HEK293 (cell line): ENCODE measurements at regions not wholly inside any gene's neighbourhood (a gene's known extent, or its start where the extent isn't known, plus 50 kb on each side); places are given as distances from the start of the nearest gene placed in this dataset.

Source experiments
- CTCF ChIA-PET: fragments of 350-600 bp; formaldehyde crosslinking; extraction: SDS; loops from one replicate; lab custom pipeline; 2021; ENCODE audit warnings: antibody characterized with exemption; lab: Yijun Ruan, JAX
- POLR2A ChIA-PET: fragments of 300-600 bp; formaldehyde crosslinking; extraction: SDS; loops from one replicate; lab custom pipeline; 2020; ENCODE audit warnings: antibody characterized with exemption, inconsistent platforms; lab: Yijun Ruan, JAX
- H3K27ac ChIP-seq: fragments of 200-500 bp; sonication (Bioruptor generic); 2 replicates; pipeline ENCODE4 v1.5.1; 2014; ENCODE audit warnings: low read depth, low read length, control low read depth, inconsistent platforms; ENCODE audit errors: extremely low read depth
- H3K36me3 ChIP-seq, 2 experiments: fragments of 200-500 bp in 1 of 2; sonication (Bioruptor generic) in 1 of 2; 1 replicate in 1 of 2; 2 replicates in 1 of 2; pipeline ENCODE4 v1.5.1; 2014 to 2017; ENCODE audit warnings: inconsistent platforms in 2 of 2, low read length in 2 of 2; ENCODE audit not compliant: control insufficient read depth in 2 of 2, insufficient read depth in 1 of 2
- H3K4me1 ChIP-seq: fragments of 200-500 bp; sonication (Bioruptor generic); 2 replicates; pipeline ENCODE4 v1.5.1; 2014; ENCODE audit warnings: mild to moderate bottlenecking, low read length, inconsistent platforms; ENCODE audit not compliant: control insufficient read depth, insufficient read depth
- H3K4me3 ChIP-seq: 2 replicates; pipeline ENCODE4 v1.5.1; 2011; ENCODE audit warnings: low read depth, mild to moderate bottlenecking, control low read depth, low read length, moderate library complexity
- H3K9me3 ChIP-seq: fragments of 200-500 bp; sonication (Bioruptor generic); 2 replicates; pipeline ENCODE4 v1.5.1; 2014; ENCODE audit warnings: low read depth, low read length, inconsistent platforms; ENCODE audit not compliant: control insufficient read depth, insufficient read depth
- BCL11B ChIP-seq: fragments of 450-650 bp; formaldehyde crosslinking; IDR thresholded peaks from 2 replicates; pipeline ENCODE4 v1.5.1; 2016; ENCODE audit warnings: low read depth, missing biosample characterization, missing genetic modification characterization
- EGR2 ChIP-seq: fragments of 450-650 bp; formaldehyde crosslinking; IDR thresholded peaks from 2 replicates; pipeline ENCODE4 v1.5.1; 2016; ENCODE audit warnings: low read depth, missing biosample characterization, missing genetic modification characterization
- HOXA7 ChIP-seq: sonication (generic); formaldehyde crosslinking; IDR thresholded peaks from 2 replicates; pipeline ENCODE4 v1.8.1; 2022; ENCODE audit warnings: missing genetic modification reagents, borderline replicate concordance
- HOXC10 ChIP-seq: sonication (generic); formaldehyde crosslinking; IDR thresholded peaks from 2 replicates; pipeline ENCODE4 v1.8.1; 2023; ENCODE audit warnings: mild to moderate bottlenecking, missing genetic modification reagents
- IKZF3 ChIP-seq: fragments of 450-650 bp; IDR thresholded peaks from 2 replicates; pipeline ENCODE4 v1.5.0; 2018; ENCODE audit warnings: missing biosample characterization, mild to moderate bottlenecking, missing genetic modification characterization, moderate library complexity
- PRDM2 ChIP-seq: fragments of 450-650 bp; formaldehyde crosslinking; IDR thresholded peaks from 2 replicates; pipeline ENCODE4 v1.5.1; 2016; ENCODE audit warnings: missing biosample characterization, missing genetic modification characterization, borderline replicate concordance
- TRIM28 ChIP-seq: IDR thresholded peaks from 2 replicates; pipeline ENCODE4 v1.6.1; 2011; ENCODE audit warnings: low read length, control low read depth, borderline replicate concordance
- ZBTB17 ChIP-seq: fragments of 450-650 bp; formaldehyde crosslinking; IDR thresholded peaks from 2 replicates; pipeline ENCODE4 v1.5.1; 2016; ENCODE audit warnings: missing biosample characterization, missing genetic modification characterization
- ZBTB21 ChIP-seq: fragments of 450-650 bp; formaldehyde crosslinking; IDR thresholded peaks from 2 replicates; pipeline ENCODE4 v1.5.1; 2017; ENCODE audit warnings: missing biosample characterization, missing genetic modification characterization
- ZFP3 ChIP-seq: fragments of 450-650 bp; formaldehyde crosslinking; IDR thresholded peaks from 2 replicates; pipeline ENCODE4 v1.5.1; 2016; ENCODE audit warnings: low read depth, missing biosample characterization, missing genetic modification characterization
- ZFP41 ChIP-seq: fragments of 450-650 bp; formaldehyde crosslinking; IDR thresholded peaks from 2 replicates; pipeline ENCODE4 v1.5.1; 2016; ENCODE audit warnings: missing biosample characterization, missing genetic modification characterization, borderline replicate concordance
- ZNF138 ChIP-seq: fragments of 450-650 bp; formaldehyde crosslinking; IDR thresholded peaks from 2 replicates; pipeline ENCODE4 v1.5.1; 2016; ENCODE audit warnings: missing biosample characterization, missing genetic modification characterization, borderline replicate concordance
- ZNF280C ChIP-seq: fragments of 450-650 bp; formaldehyde crosslinking; IDR thresholded peaks from 2 replicates; pipeline ENCODE4 v1.5.1; 2016; ENCODE audit warnings: missing biosample characterization, missing genetic modification characterization
- ZNF311 ChIP-seq: fragments of 450-650 bp; formaldehyde crosslinking; IDR thresholded peaks from 2 replicates; pipeline ENCODE4 v1.5.1; 2017; ENCODE audit warnings: missing biosample characterization, missing genetic modification characterization, borderline replicate concordance
- ZNF394 ChIP-seq: fragments of 450-650 bp; formaldehyde crosslinking; IDR thresholded peaks from 2 replicates; pipeline ENCODE4 v1.5.1; 2016; ENCODE audit warnings: missing biosample characterization, missing genetic modification characterization, mild to moderate bottlenecking, moderate library complexity, borderline replicate concordance
- ZNF404 ChIP-seq: fragments of 450-650 bp; formaldehyde crosslinking; IDR thresholded peaks from 2 replicates; pipeline ENCODE4 v1.5.1; 2017; ENCODE audit warnings: missing biosample characterization, missing genetic modification characterization
- ZNF423 ChIP-seq: fragments of 450-650 bp; formaldehyde crosslinking; IDR thresholded peaks from 2 replicates; pipeline ENCODE4 v1.5.1; 2016; ENCODE audit warnings: missing biosample characterization, missing genetic modification characterization
- ZNF488 ChIP-seq: fragments of 450-650 bp; formaldehyde crosslinking; IDR thresholded peaks from 2 replicates; pipeline ENCODE4 v1.5.1; 2016; ENCODE audit warnings: missing biosample characterization, missing genetic modification characterization
- ZNF501 ChIP-seq: fragments of 450-650 bp; formaldehyde crosslinking; IDR thresholded peaks from 2 replicates; pipeline ENCODE4 v1.5.1; 2016; ENCODE audit warnings: missing biosample characterization, missing genetic modification characterization
- ZNF544 ChIP-seq: fragments of 450-650 bp; formaldehyde crosslinking; IDR thresholded peaks from 2 replicates; pipeline ENCODE4 v1.5.0; 2017; ENCODE audit warnings: missing biosample characterization, missing genetic modification characterization
- ZNF571 ChIP-seq: fragments of 450-650 bp; formaldehyde crosslinking; IDR thresholded peaks from 2 replicates; pipeline ENCODE4 v1.5.0; 2017; ENCODE audit warnings: missing biosample characterization, missing genetic modification characterization
- ZNF585B ChIP-seq: fragments of 450-650 bp; formaldehyde crosslinking; IDR thresholded peaks from 2 replicates; pipeline ENCODE4 v1.5.1; 2016; ENCODE audit warnings: missing biosample characterization, missing genetic modification characterization
- ZNF624 ChIP-seq: fragments of 450-650 bp; formaldehyde crosslinking; IDR thresholded peaks from 2 replicates; pipeline ENCODE4 v1.5.1; 2017; ENCODE audit warnings: missing biosample characterization, missing genetic modification characterization
- ZNF654 ChIP-seq: fragments of 450-650 bp; formaldehyde crosslinking; IDR thresholded peaks from 2 replicates; pipeline ENCODE4 v1.5.1; 2016; ENCODE audit warnings: low read depth, missing biosample characterization, missing genetic modification characterization
- ZNF664 ChIP-seq: fragments of 450-650 bp; formaldehyde crosslinking; IDR thresholded peaks from 2 replicates; pipeline ENCODE4 v1.5.1; 2016; ENCODE audit warnings: missing biosample characterization, missing genetic modification characterization
- ZXDB ChIP-seq: fragments of 450-650 bp; formaldehyde crosslinking; IDR thresholded peaks from 2 replicates; pipeline ENCODE4 v1.5.1; 2016; ENCODE audit warnings: missing biosample characterization, missing genetic modification characterization
- TF ChIP-seq, protein P1 (sequence below): fragments of 450-650 bp; formaldehyde crosslinking; IDR thresholded peaks from 2 replicates; pipeline ENCODE4 v1.5.1; 2017; ENCODE audit warnings: missing biosample characterization, missing genetic modification characterization

- Histone ChIP-seq H3K27ac (no peak overlapping the region), H3K36me3 (no peaks in the 10 kb centered on the region)
- TF ChIP-seq, protein P1, sequence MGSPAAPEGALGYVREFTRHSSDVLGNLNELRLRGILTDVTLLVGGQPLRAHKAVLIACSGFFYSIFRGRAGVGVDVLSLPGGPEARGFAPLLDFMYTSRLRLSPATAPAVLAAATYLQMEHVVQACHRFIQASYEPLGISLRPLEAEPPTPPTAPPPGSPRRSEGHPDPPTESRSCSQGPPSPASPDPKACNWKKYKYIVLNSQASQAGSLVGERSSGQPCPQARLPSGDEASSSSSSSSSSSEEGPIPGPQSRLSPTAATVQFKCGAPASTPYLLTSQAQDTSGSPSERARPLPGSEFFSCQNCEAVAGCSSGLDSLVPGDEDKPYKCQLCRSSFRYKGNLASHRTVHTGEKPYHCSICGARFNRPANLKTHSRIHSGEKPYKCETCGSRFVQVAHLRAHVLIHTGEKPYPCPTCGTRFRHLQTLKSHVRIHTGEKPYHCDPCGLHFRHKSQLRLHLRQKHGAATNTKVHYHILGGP (tag by site-specific recombination) = no peak
- no peak for TF ChIP-seq ZFP41
- TF ChIP-seq ZNF394 (tag by site-specific recombination) = no peak
- TF ChIP-seq ZBTB17 = no peak
- TF ChIP-seq ZNF624 (tag by site-specific recombination) = no peak
- no peak for TF ChIP-seq IKZF3
- TF ChIP-seq ZFP3 = no peak
- no peak for TF ChIP-seq ZNF585B (tag by site-specific recombination)
- no peak for TF ChIP-seq ZNF544 (tag by site-specific recombination)
- TF ChIP-seq ZNF488 (tag by site-specific recombination) = no peak
- TF ChIP-seq, all 188 proteins: peak for 0
- CTCF ChIA-PET = interaction anchor here (0.7 kb wide), 1 partner anchor 25 kb away, joined by 4 read pairs; no protein-coding TSS in a partner anchor
- no peaks in the 10 kb centered on the region for H3K9me3 ChIP-seq
- no peak overlapping the region for H3K4me3 ChIP-seq
- H3K4me1 ChIP-seq = no peaks in the 10 kb centered on the region
- POLR2A ChIA-PET = no interaction called here
These were observed 481.3 kb downstream of the PIK3C3 start for GRCh38 chr18:42436222-42436765.

GRCh38 chr18:42437001-42437400, 482.0 kb downstream of the PIK3C3 start:
- ChIA-PET POLR2A (no interaction called here), CTCF (interaction anchor here (0.7 kb wide), 1 partner anchor 26 kb away, joined by 4 read pairs; no protein-coding TSS in a partner anchor)
- Histone ChIP-seq H3K4me3 (no peak overlapping the region), H3K27ac (no peak overlapping the region), H3K36me3 (no peaks in the 10 kb centered on the region), H3K9me3 (no peaks in the 10 kb centered on the region), H3K4me1 (no peaks in the 10 kb centered on the region)
- TF ChIP-seq ZNF501 (tag by site-specific recombination) (no peak), ZNF138 (tag by site-specific recombination) (no peak), TRIM28 (no peak), HOXC10 (CRISPR knock-in tag) (no peak), ZNF423 (no peak), ZNF404 (tag by site-specific recombination) (no peak), EGR2 (tag by site-specific recombination) (no peak), ZNF280C (tag by site-specific recombination) (no peak), HOXA7 (CRISPR knock-in tag) (no peak), ZNF571 (tag by site-specific recombination) (no peak), PRDM2 (tag by site-specific recombination) (no peak), ZNF311 (tag by site-specific recombination) (no peak), ZNF654 (no peak), ZBTB21 (tag by site-specific recombination) (no peak), ZXDB (tag by site-specific recombination) (no peak), ZNF664 (tag by site-specific recombination) (no peak), BCL11B (tag by site-specific recombination) (no peak)
